GM12864 (cell line): ENCODE measurements at regions not wholly inside any gene's neighbourhood (a gene's known extent, or its start where the extent isn't known, plus 50 kb on each side); places are given as distances from the start of the nearest gene placed in this dataset.

Experiments
- DNase-seq: peaks from one replicate; pipeline ENCODE4 v3.0.0-alpha.2; 2011; ENCODE audit warnings: low read depth
- H3K4me3 ChIP-seq: 2 replicates; pipeline ENCODE4 v1.5.1; 2011; ENCODE audit warnings: mild to moderate bottlenecking, low read depth, low read length, control low read depth
- TF ChIP-seq, protein P1 (sequence below): IDR thresholded peaks from 2 replicates; pipeline ENCODE4 v1.5.1; 2011; ENCODE audit warnings: low read depth, mild to moderate bottlenecking, moderate library complexity, low read length, control low read depth, inconsistent platforms; ENCODE audit errors: missing control alignments

DNA sequence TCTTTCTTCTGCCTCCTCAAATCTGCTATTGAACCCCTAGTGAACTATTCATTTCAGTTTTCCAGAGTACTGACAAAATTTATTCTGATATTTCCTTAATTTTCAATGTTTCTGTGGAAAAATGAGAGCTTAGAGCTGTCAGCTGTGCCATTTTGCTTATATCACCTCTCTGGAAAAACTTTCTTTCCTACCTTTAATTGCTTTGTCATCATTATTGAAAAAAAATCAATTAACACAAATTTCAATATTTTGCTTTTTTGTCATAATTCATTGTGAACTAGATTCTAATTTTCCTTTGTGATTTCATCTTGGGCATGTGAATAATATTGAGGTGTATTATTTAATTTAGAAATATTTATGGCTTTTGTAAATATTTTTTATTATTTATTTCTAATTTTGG, 126.5 kb downstream of the C1orf94 start:
- no peak overlapping the region for H3K4me3 ChIP-seq
- no peak for DNase-seq
- TF ChIP-seq, protein P1, sequence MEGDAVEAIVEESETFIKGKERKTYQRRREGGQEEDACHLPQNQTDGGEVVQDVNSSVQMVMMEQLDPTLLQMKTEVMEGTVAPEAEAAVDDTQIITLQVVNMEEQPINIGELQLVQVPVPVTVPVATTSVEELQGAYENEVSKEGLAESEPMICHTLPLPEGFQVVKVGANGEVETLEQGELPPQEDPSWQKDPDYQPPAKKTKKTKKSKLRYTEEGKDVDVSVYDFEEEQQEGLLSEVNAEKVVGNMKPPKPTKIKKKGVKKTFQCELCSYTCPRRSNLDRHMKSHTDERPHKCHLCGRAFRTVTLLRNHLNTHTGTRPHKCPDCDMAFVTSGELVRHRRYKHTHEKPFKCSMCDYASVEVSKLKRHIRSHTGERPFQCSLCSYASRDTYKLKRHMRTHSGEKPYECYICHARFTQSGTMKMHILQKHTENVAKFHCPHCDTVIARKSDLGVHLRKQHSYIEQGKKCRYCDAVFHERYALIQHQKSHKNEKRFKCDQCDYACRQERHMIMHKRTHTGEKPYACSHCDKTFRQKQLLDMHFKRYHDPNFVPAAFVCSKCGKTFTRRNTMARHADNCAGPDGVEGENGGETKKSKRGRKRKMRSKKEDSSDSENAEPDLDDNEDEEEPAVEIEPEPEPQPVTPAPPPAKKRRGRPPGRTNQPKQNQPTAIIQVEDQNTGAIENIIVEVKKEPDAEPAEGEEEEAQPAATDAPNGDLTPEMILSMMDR = no peak

DNA sequence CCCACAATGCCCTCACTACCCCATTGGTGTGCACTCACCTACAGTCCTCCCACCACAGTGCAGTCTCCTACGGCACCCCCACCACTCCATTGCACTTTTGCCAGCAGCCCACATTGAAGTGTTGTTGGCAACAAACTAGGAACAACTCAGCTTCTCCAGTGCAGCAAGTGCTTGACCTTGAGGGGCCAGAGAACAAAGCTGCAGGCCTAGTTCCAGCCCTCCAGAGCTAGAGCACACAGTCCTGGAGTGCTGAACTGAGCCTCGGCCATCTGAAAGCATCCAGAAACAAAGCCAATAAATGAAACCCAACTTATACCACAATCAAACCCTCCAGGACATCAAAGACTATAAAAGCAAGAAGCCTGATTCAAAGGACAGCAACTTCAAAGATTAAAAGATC, 129.9 kb downstream of the C1orf94 start:
- DNase-seq = no peak
- no peak overlapping the region for H3K4me3 ChIP-seq
- TF ChIP-seq, protein P1 = no peak

DNA sequence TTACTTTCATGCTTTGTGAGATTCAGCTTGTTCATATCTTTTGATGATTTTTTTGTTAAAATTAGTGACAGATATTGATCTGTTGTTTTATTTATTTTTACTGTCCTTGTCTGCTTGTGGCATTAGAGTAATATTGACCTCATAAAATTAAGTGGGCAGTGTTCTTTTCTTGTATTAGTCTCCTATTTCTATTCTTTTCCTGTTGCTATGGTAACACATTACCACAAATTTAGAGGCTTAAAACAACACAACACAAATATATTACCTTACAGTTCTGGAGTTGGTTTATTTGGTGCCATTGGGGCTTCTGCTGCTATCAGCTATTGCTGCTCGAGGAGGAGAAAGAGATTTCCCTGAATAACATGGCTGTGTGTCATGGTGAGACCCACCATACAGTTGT, 135.7 kb downstream of the C1orf94 start:
- TF ChIP-seq, protein P1 = no peak
- DNase-seq = no peak
- no peak overlapping the region for H3K4me3 ChIP-seq

DNA sequence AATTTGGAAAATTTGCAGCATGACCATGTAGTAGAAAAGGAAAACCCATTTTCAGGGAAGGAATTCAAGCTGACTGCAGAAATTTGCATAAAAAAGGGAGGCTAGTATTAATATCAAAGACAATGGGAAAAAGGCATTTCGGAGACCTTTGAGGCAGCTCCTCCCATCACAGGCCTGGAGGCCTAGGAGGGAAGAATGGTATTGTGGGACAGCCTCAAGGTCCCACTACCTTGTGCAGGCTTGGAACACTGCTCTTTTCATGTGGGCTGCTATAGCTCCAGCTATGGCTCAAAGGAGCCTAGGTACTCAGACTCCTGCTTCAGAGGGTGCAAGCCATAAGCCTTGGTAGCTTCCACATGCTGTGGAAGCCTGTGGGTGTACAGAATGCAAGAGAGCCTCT, 139.3 kb downstream of the C1orf94 start:
- no peak overlapping the region for H3K4me3 ChIP-seq
- TF ChIP-seq, protein P1 = no peak
- DNase-seq = no peak

DNA sequence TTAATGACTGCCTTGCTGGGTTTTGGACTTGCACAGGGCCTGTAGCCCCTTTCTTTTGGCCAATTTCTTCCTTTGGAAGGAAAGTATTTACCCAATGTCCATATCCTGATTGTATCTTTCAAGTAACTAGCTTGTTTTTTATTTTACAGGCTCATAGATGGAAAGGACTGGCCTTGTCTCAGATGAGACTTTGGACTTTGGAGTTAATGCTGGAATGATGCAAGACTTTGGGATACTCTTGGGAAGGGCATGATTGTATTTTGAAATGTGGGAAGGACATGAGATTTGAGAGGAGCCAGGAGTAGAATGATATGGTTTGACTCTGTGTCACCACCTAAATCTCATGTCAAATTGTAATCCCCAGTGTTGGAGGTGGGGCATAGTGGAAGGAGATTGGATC, 140.1 kb downstream of the C1orf94 start:
- H3K4me3 ChIP-seq = no peak overlapping the region
- no peak for DNase-seq
- TF ChIP-seq, protein P1 = no peak

DNA sequence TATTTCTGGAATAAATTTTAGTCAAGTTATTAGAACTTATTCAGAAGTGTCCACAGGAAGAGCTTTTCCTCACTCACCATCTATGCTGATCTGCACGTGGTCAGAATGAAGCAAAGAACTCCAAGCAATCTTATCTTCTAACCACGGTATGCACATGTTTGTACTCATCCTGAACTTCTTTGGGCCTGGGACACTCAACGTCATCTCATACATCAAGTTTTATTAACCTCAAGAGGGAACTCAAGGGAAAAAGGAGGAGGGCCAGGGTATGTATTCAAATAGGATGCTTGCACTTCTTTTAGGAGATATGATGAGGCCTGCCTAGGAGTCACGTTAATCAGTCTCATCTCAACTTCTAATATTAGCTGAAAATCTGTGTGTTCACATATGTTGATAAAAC, 142.5 kb downstream of the C1orf94 start:
- TF ChIP-seq, protein P1 = no peak
- DNase-seq = no peak
- H3K4me3 ChIP-seq = no peak overlapping the region

- TF ChIP-seq, protein P1 = no peak
- H3K4me3 ChIP-seq = no peak overlapping the region
- no peak for DNase-seq
Observed at GRCh38 chr1:34320053-34320669, 143.5 kb downstream of the C1orf94 start.
